ENCODE measurements at regions not wholly inside any gene's neighbourhood (a gene's known extent, or its start where the extent isn't known, plus 50 kb on each side); places are given as distances from the start of the nearest gene placed in this dataset.

DNA sequence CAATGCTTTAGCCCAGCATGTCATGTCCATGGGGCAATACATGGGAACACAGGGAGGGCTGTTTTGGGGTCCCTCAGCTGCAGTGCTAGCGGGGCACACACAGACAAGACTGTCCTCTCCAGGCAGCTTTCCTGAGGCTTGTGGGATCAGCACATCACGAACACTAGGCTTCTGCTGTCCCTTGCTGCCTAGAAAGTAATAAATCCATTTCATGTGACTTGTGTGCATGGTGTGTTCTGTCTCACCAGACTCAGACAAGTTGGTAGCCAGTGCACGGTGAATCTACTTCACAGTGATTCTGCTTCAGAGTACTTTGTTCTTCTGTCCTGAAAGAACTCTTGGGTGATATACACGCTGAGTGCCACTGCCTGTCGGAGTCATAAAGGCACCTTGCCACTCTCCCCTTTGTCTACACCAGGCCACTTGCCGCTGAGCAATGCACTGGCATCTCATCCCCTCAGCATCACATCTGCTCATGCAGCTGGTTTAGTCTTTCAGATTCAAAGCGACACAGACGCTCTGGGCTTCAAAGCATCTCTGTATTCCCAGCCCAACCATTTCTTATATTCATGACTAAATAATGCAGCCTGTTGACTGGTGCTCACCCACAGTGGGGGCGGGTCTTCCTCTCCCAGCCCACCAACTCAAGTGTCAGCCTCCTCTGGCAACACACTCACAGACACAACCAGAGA lies 95.2 kb upstream of the COX10 start:
- no peak for DNase-seq (ENCODE audit: low read depth in 4 of 4, low spot score in 3 of 4)

DNA sequence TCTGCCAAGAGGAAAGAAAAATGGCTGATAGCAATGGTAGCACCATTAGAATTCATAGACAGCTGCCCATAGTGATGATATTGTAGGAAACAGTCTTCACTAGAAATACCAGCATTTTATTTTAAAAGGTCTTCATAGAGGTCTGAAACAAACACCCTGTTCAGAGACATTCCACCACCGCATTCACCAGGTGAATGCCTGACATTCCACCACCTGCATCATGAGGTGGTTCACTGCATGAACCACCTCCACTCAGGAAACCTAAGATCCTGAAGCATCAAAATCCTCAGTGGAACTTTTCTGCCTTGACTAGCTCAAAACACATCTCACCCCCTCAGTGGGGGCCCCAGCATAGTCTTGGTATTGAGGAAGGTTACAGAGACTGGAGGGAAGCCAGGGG lies 91.5 kb upstream of the COX10 start:
- no peak for DNase-seq (ENCODE audit: low read depth in 4 of 4, low spot score in 3 of 4)

DNA sequence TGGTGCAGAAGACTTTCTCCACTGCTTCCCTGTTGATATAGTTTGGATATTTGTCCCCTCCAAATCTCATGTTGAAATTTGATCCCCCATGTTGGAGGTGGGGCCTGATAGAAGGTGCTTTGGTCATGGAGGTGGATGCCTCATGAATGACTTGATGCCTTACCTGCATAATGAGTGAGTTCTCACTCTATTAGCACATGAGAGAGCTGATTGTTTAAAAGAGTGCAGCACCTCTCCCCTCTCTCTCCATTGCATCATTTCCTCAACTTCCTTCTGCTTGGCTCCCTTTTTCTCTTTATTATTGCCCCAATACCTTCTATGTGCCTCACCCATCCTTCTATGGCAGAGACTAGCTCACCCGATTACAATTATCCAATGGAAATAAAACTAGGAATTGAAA lies 90.8 kb upstream of the COX10 start:
- no peak for DNase-seq (ENCODE audit: low read depth in 4 of 4, low spot score in 3 of 4)

DNA sequence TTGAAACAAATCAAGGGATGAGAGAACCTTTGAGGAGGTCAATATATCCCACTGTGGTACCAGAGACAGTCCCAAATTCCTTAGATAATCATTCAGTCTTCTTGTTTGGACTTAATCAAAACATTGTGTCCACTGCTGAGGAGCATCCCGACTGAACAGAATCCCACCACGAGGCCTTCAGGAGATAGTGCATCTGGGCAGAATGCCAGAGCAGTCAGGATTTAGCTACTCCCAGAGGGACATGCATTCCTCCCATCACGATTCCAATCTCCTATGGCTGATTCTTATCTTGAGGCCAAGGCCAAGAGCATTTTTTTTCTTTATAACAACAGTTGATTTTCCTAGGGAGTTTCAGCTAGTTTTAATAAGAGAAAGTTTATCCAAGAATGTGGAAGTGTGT lies 87.4 kb upstream of the COX10 start:
- DNase-seq (ENCODE audit: low read depth in 4 of 4, low spot score in 3 of 4), result no peak

DNA sequence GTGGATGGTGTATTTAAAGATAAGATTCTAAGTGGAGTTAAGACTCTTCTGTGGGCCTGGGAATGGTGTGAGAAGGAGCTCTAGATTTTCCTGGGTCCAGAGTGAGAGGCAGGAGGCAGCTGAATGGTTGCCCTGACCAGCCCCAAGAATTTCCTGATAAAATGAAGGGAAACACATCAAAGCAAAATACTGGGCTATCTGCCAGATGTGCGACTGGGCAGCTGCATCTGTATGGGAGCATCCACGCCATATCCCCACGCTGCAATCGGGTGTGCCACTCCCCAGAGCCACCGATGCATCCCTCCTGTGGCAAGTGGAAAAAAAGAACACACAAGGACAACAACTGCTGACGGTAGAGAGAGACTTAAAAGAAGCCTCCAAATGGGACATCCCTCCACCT lies 84.3 kb upstream of the COX10 start:
- DNase-seq (ENCODE audit: low read depth in 4 of 4, low spot score in 3 of 4), result no peak

DNA sequence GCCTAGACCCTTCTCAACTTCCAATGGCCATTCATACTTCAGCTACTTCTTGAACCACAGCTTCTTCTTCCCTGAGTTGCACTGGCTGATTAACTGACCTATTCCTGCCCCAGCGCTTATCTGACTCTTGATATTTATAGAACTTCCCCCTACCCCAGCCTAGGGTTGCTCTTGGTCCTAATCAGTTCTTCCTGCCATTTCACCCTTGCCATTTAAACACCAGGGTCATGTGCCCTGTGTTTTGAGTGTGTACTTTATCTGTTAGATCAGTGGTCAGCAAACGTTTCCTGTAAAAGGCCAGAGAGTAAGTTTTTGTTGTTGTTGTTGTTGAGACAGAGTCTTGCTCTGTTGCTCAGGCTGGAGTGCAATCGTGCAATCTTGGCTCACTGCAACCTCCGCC lies 82.4 kb upstream of the COX10 start:
- no peak for DNase-seq (ENCODE audit: low read depth in 4 of 4, low spot score in 3 of 4)

DNA sequence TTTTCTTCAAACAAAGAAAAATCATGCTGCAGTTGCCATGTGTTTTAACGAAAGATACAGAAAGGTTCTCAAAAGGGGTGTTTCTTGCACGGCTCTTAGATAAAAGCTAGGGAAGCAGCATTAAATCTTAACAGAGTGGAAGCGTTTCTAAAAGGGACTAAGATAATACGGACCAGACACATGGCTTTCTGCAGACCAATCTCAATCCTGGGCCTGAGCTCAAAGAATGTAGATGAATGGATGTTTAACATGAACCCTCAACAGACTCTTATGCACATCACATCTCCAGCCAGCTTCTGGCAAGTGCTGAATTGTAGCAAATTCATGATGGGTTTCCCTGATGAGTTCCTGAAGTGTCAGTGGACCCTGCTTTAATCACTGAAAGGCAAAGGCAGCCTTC lies 80.2 kb upstream of the COX10 start:
- no peak for DNase-seq (ENCODE audit: low read depth in 4 of 4, low spot score in 3 of 4)

DNA sequence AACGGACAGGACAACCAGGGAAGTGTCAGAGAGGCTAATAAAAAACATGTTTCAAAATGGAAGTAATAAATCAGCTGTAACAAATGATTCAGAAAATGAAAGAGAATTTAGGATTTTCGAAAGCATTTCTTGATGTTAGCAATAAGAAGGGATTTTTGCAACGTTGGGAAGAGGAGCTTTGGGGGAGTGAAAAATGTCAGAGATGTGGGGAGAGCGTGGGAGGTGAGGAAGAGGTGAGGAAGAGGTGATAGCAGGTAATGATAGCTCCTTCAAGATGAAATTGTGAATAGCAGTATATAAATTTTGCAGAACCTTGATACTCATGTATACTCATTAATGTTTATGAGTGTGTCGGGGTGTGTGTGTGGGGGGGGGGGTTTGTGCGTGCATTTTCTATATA lies 76.2 kb upstream of the COX10 start:
- DNase-seq (ENCODE audit: low read depth in 4 of 4, low spot score in 3 of 4), result no peak

DNA sequence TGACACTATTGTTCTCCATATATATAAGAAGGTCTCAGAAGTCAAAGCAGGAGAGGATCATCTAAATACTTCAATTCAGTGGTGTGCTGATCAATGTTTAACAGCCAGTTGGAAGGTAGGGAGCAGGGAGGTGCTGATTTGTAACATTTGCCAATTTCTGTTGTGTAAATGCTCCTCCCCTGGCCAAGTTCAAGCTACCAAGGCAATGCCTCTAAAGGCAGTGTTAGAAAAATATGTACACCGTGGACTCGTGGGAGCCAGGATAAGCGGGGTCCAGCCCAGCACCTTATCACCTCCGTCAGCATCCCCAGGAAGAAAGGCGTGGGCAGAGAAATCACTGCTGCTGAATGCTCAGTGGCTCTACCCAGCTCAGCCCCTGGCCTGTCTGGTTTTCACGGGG lies 75.3 kb upstream of the COX10 start:
- DNase-seq (ENCODE audit: low read depth in 4 of 4, low spot score in 3 of 4), result no peak

DNA sequence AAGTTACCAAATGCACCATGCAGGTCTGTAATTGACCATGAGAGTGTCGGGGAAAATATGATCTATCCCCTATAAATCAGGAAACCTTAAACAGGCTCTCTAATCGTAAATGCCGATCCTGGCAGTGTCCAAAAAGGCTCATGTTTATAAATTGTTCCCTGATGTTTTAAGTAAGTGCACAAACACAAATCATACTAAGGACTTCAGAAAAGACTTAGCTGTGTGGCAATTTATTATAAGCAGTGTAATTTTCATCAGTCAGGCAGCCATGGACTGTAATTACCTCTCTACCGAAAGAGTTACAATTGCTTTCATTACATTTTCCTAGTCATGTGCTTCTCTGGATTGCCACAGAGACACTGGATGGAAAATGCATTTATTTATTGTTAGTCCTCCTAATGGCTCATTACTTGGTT lies 73.4 kb upstream of the COX10 start:
- DNase-seq (ENCODE audit: low read depth in 4 of 4, low spot score in 3 of 4), result peak; percentile 4 to 12 (median 8)

DNA sequence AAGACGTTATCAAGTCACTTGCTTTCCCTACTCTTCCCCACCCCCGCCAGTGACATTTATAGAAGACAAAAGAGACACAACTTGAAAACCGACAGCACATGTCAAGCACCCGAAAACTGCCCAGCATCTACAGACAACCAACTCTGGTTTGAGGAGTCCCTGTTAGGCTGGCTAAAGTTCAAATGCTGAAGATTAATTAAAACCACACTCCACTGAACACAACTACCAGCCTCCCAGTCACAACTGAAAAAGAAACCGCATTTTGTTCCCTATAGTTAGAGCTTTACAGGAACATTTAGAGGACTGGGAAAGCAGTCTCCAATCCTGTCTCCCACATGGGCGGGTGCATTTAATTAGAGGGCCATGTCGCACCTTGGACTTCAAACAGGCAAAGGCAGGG lies 73.0 kb upstream of the COX10 start:
- peak; percentile 5 to 43 (median 20) for DNase-seq (ENCODE audit: low read depth in 4 of 4, low spot score in 3 of 4)

DNA sequence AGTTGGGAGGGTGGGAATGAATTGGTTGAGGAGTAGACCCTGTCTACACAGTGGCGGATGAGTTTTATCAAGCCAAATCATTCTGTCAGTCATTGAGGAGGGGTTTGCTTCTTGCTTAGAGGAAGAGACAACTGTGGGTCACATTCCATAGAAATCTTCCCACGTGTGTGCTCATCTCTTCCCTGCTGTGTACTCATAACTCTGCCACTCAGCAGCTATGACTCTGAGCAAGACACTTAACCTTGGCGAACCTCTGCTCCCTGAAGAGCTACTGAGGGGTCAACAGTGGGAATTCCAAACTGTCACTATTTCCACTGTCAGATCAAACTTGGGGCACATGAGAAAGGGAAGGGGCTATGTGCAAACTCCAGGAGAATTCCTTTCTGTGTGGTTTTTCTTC lies 72.6 kb upstream of the COX10 start:
- peak in 3 of 4 donors; percentile 5 to 14 (median 8) for DNase-seq (ENCODE audit: low read depth in 4 of 4, low spot score in 3 of 4)

DNA sequence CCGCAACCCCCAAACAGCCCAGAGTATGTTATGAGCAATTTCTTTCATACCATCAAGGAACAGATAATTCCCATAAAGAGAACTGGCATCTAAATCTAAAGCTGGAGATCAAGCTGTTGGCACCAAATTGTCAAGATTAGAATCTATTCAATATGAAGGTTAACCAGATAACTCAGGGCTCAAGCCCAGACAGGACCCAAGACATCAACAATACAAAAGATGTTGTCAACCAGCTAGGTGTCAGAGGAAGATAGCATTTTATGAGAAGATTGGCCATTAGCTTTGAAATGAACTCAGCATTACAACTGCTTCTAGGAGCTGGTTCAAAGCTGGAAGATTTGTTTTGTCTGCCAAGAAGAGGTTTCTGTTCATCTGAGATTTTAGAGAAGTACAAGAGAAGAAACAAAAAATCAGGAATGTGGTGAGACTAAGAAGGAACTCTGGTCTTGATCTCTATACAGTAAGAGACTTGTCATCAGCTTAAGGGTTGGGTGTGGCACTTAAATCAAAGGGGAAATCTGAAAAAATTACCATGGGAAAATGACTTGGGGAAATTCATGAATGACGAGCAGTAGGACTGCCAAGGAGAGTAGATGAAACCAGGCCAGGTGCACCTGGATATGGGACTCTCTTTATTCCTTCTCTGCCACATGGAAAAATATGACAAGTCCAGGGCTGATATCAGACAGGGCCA lies 64.2 kb upstream of the COX10 start:
- no peak for DNase-seq (ENCODE audit: low read depth in 4 of 4, low spot score in 3 of 4)

DNA sequence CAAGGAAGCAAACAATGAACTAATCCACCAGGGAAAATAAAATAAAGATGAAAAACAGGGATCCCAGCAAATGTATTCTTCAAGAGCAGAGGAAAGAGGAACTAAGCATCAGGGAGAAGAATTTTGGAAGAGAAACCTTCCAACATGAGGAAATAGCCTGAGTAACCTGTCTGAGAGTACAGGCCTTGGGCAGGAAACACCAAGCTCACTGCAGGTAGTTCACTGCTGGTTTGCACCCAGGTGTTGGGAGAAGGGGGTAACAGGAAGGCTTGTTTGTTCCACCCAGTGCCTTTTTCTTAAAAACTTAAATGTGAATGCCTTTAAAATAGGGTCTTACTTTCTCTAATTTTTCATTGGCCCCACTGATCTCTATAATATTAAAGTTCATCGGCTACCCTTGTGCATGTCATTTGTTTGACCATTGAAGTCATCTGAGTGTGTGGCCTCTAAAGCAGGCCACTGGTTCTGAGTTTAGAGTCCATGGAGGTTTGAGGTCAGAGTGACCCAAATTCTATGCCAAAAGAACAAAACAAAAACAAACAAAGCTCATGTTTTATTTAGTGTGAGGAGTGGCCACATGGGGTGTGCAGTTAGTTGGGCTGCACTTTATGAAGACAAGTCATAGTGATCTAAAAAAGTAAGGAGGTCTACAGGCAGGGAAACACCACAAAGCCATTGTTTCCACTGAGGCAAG lies 62.9 kb upstream of the COX10 start:
- no peak for DNase-seq (ENCODE audit: low read depth in 4 of 4, low spot score in 3 of 4)

DNA sequence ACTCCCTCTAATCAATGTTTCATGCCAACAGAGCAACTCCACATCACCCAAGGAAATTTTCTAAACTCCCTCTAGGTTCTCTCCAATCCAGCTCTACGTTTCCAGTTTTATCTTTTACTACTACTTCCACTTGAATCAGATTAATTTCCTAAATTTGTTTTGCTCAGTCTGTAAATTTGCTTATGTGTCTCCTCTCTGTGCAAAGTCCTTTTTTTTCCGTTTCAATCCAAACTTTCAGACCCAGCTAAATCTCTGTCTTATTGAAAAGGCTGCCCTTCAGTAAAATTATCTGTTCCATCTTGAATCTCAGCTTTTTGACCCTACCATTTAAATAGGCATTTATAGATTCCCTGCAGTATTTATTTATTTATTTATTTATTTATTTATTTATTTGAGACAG lies 61.4 kb upstream of the COX10 start:
- DNase-seq (ENCODE audit: low read depth in 4 of 4, low spot score in 3 of 4), result no peak

DNA sequence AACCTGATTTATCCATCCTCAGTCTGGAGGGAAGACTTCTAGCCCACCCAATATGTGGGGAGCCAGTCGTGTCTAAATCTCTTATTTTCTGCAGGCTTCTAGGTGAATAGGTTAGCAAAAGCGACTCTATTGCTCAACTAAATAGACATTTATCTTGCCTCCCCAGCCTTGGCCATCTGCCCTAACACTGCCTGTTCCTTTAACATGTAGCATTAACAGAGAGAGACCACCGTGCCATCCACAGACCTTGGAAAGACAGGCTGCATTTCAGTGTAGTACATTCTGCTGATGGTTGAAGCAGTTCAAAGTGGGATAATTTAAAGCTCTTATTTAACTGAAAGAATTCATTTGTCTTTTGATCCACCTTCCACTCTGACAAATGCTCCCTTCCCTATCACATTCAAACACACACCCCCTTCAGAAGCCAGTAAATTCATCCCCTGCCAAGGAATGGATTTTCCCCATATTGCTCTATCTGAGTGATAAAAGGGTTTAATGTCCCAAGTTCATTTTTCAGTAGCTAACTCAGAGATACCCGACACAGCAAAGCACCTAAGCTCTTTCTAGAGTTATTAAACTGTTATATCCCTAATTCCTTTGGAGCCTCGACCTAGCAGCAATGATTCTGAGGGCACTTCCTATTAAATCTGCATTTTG lies 58.1 kb upstream of the COX10 start:
- no peak for DNase-seq (ENCODE audit: low read depth in 4 of 4, low spot score in 3 of 4)

DNA sequence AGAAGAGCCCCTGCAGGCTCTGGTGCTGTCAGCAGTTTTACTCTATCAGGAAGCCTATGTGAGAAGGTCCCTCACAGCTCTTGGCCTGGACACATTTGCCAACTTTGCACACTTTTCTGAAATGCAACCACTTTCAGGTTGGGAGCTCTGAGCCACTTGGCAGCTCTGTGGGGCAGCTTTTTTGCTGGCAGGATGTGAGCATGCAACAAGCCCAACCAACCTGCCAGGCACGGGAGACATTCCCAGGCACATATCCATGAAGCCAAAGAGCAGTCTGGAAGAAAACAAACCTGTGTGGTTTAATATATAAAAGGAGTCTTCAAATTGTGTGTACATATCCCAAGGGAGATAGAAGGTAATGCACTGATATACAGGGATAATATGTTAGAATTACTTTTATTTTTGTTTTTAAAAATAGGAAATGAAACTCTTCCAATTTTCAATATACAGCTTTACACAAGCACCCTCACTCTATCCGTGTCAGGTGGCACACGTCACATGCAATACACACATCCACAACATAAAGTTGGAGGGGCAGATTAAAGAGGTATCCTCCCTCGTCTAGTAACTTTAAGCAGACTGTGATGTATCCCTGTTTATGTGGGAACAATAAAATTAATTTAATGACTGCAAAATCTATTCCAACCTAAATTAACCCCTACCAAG lies 57.4 kb upstream of the COX10 start:
- no peak for DNase-seq (ENCODE audit: low read depth in 4 of 4, low spot score in 3 of 4)

DNA sequence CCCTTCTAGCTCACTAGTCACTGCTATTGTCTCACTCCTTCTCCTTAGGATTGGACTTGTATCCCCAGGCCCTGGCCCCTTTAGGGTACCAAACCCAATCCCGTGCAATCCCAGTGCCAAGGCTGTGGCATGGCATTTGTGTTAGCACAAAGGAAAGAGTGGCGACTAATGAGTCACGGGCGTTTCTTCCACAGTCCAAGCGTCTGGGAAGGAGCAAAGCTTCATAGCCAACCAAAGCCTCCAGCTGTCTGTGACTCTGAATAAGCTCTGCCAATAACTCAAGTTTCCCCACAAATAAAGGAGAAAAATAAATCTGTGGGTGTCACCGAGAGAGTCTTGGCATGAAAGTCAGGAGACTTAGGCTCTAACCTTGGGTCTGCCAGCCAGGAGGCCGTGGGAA lies 54.6 kb upstream of the COX10 start:
- DNase-seq (ENCODE audit: low read depth in 4 of 4, low spot score in 3 of 4), result no peak

DNA sequence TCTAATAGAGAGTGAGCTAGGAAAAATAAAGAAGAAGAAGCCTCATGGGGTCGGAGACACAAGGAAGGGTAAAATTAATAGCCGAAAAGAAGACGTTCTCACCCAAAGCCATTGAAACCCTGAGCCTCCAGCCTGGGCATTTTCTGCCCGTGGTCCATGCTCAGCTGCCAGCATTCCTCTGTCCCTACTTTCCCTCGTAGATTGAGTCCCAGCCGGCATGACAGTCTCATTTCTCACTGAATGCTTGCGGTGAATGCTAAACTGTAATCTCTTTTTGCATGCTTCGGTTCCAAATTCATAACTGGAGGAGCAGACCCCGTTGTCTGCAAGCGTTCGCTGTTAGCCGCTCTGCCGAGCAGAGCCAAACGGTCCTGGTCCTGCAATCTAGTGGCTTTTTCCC lies 54.0 kb upstream of the COX10 start:
- no peak for DNase-seq (ENCODE audit: low read depth in 4 of 4, low spot score in 3 of 4)

DNA sequence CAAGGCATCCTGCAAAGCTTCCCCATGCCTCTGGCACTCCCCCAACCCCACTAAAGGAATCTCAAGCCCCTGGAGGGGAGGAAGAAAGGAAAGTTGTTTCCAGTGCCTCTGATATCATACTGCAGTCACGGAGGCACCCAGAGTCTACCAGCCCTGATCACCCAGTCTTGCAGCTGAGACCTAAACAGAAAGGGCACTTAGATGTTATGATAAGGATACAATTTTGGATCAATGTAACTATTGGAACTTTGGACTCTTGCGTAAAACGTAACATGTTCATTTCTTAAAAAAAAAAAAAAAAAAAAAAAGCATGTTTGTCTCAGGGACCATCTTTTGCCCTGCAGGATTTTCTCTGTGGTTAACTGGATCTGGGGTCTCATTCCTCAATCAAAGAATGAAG lies 52.4 kb upstream of the COX10 start:
- DNase-seq (ENCODE audit: low read depth in 4 of 4, low spot score in 3 of 4), result no peak

All from right renal pelvis (tissue), 4 donors.